ENCODE measurements at regions not wholly inside any gene's neighbourhood (a gene's known extent, or its start where the extent isn't known, plus 50 kb on each side); places are given as distances from the start of the nearest gene placed in this dataset.

- Histone ChIP-seq H3K4me3 (ENCODE audit: low read length) (no peak overlapping the region), H2AFZ (ENCODE audit: low read depth, low read length) (no peak overlapping the region), H3K36me3 (ENCODE audit: insufficient read depth, low read length) (no peaks in the 10 kb centered on the region), H3K4me2 (ENCODE audit: low read length) (no peak overlapping the region), H3K27ac (ENCODE audit: low read length) (no peak overlapping the region), H3K9ac (ENCODE audit: low read length) (no peak overlapping the region), H3K27me3 (ENCODE audit: insufficient read depth, low read depth, low read length) (no peaks in the 10 kb centered on the region), H3K79me2 (replicated peaks; ENCODE audit: insufficient read depth, low read length) (no peaks in the 10 kb centered on the region), H3K9me3 (ENCODE audit: low read length) (no peaks in the 10 kb centered on the region), H3K9me2 (ENCODE audit: insufficient read depth, low read length) (no peaks in the 10 kb centered on the region), H3F3A (ENCODE audit: insufficient read depth, low read length, poor library complexity, severe bottlenecking) (no peaks in the 10 kb centered on the region), H4K20me1 (ENCODE audit: insufficient read depth) (no peaks in the 10 kb centered on the region)
- no peak for TF ChIP-seq EP300 (conservative IDR thresholded peaks at IDR 0.05; ENCODE audit: poor library complexity, severe bottlenecking)
- TF ChIP-seq MXI1 (conservative IDR thresholded peaks at IDR 0.05; ENCODE audit: poor library complexity, severe bottlenecking) = no peak
- TF ChIP-seq RAD21 (conservative IDR thresholded peaks at IDR 0.05) = no peak
- TF ChIP-seq POLR2AphosphoS5 (IDR thresholded peaks at IDR 0.05) = no peak
- no peak for TF ChIP-seq TAF1 (IDR thresholded peaks at IDR 0.05; ENCODE audit: low read depth)
- no peak for TF ChIP-seq SMC3 (conservative IDR thresholded peaks at IDR 0.05; ENCODE audit: poor library complexity)
- TF ChIP-seq EZH2 (IDR thresholded peaks at IDR 0.05; ENCODE audit: borderline replicate concordance, insufficient read depth, low read length, poor library complexity, severe bottlenecking) = no peak
- no peak for TF ChIP-seq REST (IDR thresholded peaks at IDR 0.05; ENCODE audit: borderline replicate concordance)
- TF ChIP-seq CTCF (IDR thresholded peaks at IDR 0.05; ENCODE audit: poor library complexity, severe bottlenecking) = no peak
Observed at GRCh38 chr12:60995256-60995825, 1264.9 kb upstream of the USP15 start.

- Histone ChIP-seq H4K20me1 (ENCODE audit: insufficient read depth) (no peaks in the 10 kb centered on the region), H3K9me2 (ENCODE audit: insufficient read depth, low read length) (no peaks in the 10 kb centered on the region), H3K27me3 (ENCODE audit: insufficient read depth, low read depth, low read length) (no peaks in the 10 kb centered on the region), H3K9ac (ENCODE audit: low read length) (no peak overlapping the region), H3K4me3 (ENCODE audit: low read length) (no peak overlapping the region), H3K36me3 (ENCODE audit: insufficient read depth, low read length) (no peaks in the 10 kb centered on the region), H3F3A (ENCODE audit: insufficient read depth, low read length, poor library complexity, severe bottlenecking) (no peaks in the 10 kb centered on the region), H2AFZ (ENCODE audit: low read depth, low read length) (no peak overlapping the region), H3K4me2 (ENCODE audit: low read length) (no peak overlapping the region), H3K27ac (ENCODE audit: low read length) (peak overlapping the region; percentile 14), H3K79me2 (replicated peaks; ENCODE audit: insufficient read depth, low read length) (no peaks in the 10 kb centered on the region), H3K9me3 (ENCODE audit: low read length) (no peaks in the 10 kb centered on the region)
- TF ChIP-seq CTCF (IDR thresholded peaks at IDR 0.05; ENCODE audit: poor library complexity, severe bottlenecking) (no peak), EZH2 (IDR thresholded peaks at IDR 0.05; ENCODE audit: borderline replicate concordance, insufficient read depth, low read length, poor library complexity, severe bottlenecking) (no peak), TAF1 (IDR thresholded peaks at IDR 0.05; ENCODE audit: low read depth) (no peak), MXI1 (conservative IDR thresholded peaks at IDR 0.05; ENCODE audit: poor library complexity, severe bottlenecking) (no peak), EP300 (conservative IDR thresholded peaks at IDR 0.05; ENCODE audit: poor library complexity, severe bottlenecking) (peak; percentile 79), REST (IDR thresholded peaks at IDR 0.05; ENCODE audit: borderline replicate concordance) (peak; percentile 97), POLR2AphosphoS5 (IDR thresholded peaks at IDR 0.05) (peak; percentile 42), RAD21 (conservative IDR thresholded peaks at IDR 0.05) (no peak), SMC3 (conservative IDR thresholded peaks at IDR 0.05; ENCODE audit: poor library complexity) (no peak)
Observed at GRCh38 chr12:60997869-60998378, 1262.3 kb upstream of the USP15 start.

Data from neural cell (in vitro differentiated cells).